Epidermal melanocyte (primary cell): ENCODE measurements at regions not wholly inside any gene's neighbourhood (a gene's known extent, or its start where the extent isn't known, plus 50 kb on each side); places are given as distances from the start of the nearest gene placed in this dataset.

Source experiments
- DNase-seq: peaks from one replicate; pipeline ENCODE4 v3.0.0; 2011; ENCODE audit warnings: low spot score; ENCODE audit not compliant: insufficient read length

DNA sequence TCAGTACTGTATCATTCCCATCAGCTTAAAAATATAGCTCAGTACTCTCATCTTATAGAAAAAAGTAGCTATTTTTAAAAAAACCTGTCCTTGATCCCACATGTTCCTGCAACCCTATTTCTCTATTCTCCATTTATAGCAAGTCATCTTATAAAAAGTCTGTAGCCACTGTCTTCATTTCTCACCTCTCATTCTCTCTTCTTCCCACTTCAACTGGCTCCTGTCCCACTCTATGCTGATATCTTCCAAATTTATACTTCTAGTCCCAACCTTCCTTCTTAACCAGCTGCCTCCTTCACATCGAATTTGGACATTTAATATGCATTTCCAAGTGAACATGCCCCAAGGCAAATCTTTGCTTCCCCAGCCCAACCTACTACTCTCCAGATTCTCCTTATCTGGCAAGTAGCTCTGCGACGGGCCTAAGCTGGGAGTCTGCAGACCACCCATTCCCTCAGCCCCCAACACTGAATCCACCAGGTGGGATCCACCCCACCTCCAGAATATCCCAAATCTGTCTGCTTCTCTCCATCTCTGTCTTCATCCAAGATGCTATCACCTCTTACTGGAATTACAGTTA, 52.0 kb upstream of the TANC2 start:
- DNase-seq, result no peak

DNA sequence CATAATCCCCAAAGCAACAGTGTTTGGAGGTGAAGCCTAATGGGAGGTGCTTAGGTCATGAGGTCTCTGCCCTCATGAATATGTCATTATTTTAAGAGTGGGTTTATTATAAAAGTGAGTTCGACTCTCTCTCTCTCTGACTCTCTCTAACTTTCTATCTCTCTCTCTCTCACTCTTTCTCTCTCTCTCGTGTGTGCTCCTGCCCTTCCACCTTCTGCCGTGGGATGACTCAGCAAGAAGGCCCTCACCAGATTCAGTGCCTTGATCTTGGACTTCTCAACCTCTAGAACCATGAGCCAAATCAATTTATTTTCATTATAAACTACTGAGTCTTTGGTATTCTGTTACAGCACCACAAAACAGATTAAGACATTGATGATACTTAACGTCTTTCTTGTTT, 53.7 kb upstream of the TANC2 start:
- no peak for DNase-seq

- no peak for DNase-seq
Measured at GRCh38 chr17:62911114-62911513, 54.9 kb upstream of the TANC2 start.

DNA sequence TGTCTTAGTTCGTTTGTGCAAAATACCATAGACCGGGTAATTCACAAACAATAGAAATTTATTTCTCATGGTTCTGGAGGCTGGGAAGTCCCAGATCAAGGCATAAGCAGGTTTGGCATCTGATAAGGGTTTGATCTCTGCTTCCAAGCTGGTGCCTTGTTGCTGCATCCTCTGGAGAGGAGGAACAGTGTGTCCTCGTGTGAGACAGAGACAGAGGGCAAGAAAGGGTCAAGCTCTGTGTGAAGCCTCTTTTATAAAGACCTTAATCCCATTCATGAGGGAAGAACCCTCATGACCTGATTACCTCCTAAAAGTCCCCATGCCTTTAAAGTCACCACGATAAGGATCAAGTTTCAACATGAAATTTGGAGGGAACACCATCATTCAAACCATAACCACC, 55.8 kb upstream of the TANC2 start:
- DNase-seq, result no peak

- DNase-seq, result no peak
Measured at GRCh38 chr17:62907961-62908360, 58.1 kb upstream of the TANC2 start.

DNA sequence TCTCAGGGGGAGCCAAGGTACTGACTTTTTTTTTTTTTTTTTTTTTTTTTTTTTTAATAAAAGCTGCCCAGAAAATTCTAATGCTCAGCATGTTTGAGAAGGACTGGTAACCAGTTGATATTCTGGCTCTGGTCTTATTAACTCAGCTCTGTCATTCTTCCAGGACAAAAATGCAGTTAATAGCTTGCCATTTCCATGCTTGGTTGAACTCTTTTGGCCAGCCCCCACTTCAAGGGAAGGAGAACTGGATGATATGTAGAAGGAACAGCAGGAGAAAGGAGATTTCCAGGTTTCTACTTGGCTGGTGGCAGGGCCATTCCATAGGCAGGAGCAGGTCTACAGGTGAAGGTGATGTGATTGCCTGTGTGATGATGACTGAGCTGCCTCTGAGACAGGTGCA, 59.2 kb upstream of the TANC2 start:
- no peak for DNase-seq

- DNase-seq, result no peak
Measured at GRCh38 chr17:62905233-62905632, 60.8 kb upstream of the TANC2 start.

GRCh38 chr17:62902531-62903220, 63.4 kb upstream of the TANC2 start:
- no peak for DNase-seq

GRCh38 chr17:62901544-62901943, 64.5 kb upstream of the TANC2 start:
- DNase-seq, result no peak

DNA sequence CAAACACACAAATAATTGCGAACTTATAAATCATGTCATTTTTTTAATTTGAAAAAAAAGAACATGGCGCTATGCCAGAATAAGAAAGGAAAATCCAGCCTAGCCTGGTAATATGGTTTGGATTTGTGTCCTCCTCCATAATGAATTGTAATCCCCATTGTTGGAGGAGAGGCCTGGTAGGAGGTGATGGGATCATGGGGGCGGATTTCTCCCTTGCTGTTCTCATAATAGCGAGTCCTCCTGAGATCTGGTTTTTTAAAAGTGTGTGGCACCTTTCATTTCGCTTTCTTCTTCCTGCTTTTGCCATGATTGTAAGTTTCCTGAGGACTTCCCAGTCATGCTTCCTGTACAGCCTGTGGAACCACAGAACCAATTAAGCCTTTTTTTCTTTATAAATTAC, 65.9 kb upstream of the TANC2 start:
- DNase-seq, result no peak

GRCh38 chr17:62899361-62899760, 66.7 kb upstream of the TANC2 start:
- no peak for DNase-seq

GRCh38 chr17:62898239-62898864, 67.7 kb upstream of the TANC2 start:
- DNase-seq, result peak; percentile 26

DNA sequence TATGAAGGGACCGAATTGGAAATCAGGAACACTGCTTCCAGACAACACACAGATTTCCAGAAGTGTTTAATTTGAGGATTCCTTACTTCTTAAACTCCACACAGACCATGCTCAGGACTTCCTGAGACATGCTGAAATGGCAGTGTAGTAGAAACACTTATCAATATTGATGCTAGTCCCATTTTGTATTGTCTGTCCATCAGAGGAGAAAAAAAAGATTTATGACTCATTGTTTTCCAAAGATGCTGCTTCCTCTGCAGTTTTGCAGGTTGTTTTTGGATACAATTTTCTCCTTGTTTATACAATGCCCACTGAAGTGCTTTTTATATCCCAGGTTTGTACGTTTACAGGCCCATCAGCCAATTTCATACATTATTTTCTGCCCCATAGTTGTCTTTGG, 68.3 kb upstream of the TANC2 start:
- no peak for DNase-seq

GRCh38 chr17:62895320-62896301, 70.4 kb upstream of the TANC2 start:
- DNase-seq, result no peak

DNA sequence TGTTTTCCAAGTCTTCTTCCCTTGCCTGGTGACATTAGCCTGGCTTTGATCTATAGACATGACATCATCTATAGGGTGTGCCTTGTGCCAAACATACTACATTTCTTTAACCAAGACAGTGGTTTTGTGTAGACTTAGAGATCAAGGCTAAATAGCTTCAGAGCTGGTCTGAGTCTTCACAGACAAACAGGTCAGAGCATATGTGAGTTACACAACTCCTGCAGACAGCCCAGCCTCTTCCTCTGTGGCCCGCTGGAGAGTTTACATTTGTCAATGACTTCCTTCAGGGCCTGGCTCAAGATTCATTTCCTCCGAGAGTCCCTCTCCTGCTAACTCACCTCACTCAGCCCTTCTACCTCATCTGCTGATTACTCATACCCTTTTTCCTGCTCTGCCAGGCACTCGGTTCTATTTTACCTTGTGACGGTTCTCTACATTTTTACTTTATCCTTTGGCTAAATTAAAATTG, 73.1 kb upstream of the TANC2 start:
- no peak for DNase-seq

DNA sequence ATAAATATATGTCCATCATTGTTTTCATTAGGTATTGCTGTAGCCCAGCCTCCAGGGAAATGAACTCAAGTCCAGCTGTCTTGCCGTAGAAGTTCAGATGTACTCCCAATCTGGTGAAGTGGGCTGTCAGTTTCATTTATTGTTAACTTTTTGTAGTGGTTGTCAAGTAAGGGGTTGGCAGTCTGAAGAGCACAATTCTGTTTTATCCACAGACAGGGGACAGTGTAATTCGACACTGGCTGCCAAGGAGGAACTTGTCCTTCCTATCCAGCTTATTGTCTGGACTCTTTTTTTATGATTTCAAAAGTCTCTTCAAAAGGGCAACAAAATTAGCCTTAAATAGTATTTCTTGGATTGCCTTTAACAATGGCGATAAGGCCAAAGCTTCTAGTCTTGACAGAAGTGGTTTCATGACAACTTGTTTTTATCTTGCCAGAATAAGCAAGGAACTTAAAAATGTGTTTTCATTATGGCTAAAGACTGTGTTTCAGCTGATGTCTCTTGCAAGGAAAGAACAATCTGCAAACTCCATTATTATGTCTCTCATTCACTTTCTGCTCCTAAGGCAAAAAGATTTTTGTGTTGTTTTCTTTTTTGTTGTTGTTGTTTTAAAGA, 73.9 kb upstream of the TANC2 start:
- DNase-seq, result no peak

DNA sequence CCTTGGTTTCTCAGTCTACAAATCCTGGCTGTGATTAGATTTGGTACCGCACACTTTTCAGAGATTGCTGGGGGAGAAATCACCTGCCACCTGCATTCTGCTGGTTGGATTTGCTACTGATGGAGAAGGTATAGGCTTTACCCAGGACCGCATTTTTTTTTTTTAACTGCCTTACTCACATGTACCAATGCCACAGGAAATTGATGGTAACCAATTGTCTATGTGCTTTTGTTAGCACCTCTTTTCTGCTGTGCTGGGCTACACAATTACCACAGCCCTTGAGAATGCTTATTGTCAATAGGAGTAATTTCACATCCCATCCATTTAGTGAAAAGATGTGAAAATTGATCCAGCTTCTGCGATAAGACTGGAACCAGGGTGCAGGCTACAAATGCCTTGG, 74.4 kb upstream of the TANC2 start:
- no peak for DNase-seq

GRCh38 chr17:62888765-62889164, 77.3 kb upstream of the TANC2 start:
- no peak for DNase-seq

DNA sequence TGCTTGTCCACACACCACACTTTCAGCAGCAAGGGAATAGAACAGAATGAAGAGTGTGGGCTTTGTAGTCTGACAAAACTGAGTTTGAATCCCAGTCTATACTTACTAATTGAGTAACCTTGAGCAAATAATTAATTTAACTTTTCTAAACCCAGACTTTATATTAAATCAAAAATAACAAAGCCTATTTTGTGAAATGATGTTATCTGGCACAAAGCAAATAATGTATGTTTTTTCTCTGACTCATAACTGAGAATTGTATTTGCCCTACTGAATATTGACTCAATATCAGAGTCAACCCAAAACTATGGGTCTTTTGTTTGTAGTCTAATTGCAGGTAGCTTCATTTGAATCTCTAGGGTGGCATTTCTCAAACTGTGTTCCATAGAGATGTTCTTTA, 77.9 kb upstream of the TANC2 start:
- no peak for DNase-seq

- DNase-seq, result no peak
Measured at GRCh38 chr17:62887437-62887836, 78.6 kb upstream of the TANC2 start.

DNA sequence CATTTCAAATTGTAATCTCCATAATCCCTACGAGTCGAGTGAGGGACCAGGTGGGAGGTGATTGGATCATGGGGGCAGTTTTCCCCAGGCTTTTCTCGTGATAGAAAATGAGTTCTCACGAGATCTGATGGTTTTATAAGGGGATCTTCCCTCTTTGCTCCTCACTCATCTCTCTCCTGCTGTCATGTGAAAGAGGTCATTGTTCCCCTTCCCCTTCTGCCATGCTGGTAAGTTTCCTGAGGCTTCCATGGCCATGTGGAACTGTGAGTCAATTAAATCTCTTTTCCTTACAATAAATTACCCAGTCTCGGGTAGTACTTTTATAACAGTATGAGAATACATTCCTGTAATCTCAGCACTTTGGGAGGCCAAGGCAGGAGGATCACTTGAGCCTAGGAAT, 76.7 kb upstream of the MARCHF10 start:
- no peak for DNase-seq
